ENCODE measurements at regions not wholly inside any gene's neighbourhood (a gene's known extent, or its start where the extent isn't known, plus 50 kb on each side); places are given as distances from the start of the nearest gene placed in this dataset.

DNA sequence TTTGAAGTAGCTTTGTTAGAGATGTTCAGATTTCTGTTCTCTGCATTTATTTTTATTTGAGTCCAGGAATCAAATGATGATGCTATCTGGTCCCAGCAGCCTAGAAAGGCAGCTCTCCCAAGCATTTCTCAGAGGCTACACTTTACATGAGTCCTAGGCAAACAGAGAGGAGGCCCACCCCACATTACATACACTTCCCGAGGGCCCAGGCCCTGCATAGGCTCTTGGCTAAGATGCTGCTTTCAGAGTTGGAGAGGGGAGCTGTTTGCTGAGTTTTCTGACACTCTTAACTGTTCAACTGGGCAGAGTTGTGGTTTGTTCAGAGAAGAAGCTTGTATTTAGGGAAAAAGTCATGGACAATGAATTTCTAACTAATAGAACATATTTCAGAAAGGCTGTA is 117.9 kb upstream of the RGMA start:
- Mint-ChIP-seq H3K9me3 (peaks cover 3% of the 10 kb centered on the region), H3K4me3 (no peak overlapping the region), H3K36me3 (ENCODE audit: low read depth) (no peaks in the 10 kb centered on the region), H3K4me1 (peaks cover 19% of the 10 kb centered on the region), H3K27me3 (ENCODE audit: low read depth) (no peaks in the 10 kb centered on the region), H3K27ac (ENCODE audit: unreplicated experiment) (no peak overlapping the region)
- TF ChIP-seq, protein P1, sequence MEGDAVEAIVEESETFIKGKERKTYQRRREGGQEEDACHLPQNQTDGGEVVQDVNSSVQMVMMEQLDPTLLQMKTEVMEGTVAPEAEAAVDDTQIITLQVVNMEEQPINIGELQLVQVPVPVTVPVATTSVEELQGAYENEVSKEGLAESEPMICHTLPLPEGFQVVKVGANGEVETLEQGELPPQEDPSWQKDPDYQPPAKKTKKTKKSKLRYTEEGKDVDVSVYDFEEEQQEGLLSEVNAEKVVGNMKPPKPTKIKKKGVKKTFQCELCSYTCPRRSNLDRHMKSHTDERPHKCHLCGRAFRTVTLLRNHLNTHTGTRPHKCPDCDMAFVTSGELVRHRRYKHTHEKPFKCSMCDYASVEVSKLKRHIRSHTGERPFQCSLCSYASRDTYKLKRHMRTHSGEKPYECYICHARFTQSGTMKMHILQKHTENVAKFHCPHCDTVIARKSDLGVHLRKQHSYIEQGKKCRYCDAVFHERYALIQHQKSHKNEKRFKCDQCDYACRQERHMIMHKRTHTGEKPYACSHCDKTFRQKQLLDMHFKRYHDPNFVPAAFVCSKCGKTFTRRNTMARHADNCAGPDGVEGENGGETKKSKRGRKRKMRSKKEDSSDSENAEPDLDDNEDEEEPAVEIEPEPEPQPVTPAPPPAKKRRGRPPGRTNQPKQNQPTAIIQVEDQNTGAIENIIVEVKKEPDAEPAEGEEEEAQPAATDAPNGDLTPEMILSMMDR (conservative IDR thresholded peaks at IDR 0.05): no peak
- no peak for DNase-seq (ENCODE audit: low read depth, low spot score)

DNA sequence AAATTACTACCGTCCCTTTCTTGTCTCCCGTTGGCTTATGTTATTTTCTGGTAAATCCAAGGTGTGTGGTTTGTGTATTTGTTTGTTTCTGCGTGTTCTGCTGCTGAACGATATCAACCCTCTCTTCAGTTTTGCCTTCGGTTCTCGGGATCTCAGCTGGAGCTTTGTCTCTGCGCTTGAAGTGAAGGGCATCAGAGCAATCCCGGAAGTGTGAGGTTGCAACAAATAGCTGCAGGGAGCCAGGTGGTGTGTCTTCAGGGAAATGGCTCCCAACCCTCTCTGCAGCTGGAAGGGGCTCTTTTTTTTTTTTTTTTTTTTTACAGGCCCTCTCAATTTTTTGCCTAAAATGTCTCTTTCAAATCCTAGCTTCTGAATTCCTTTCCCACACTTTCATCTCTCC is 116.4 kb upstream of the RGMA start:
- Mint-ChIP-seq H3K4me3 (no peak overlapping the region), H3K27ac (ENCODE audit: unreplicated experiment) (no peak overlapping the region), H3K4me1 (peaks cover 20% of the 10 kb centered on the region), H3K9me3 (peaks cover 3% of the 10 kb centered on the region), H3K36me3 (ENCODE audit: low read depth) (no peaks in the 10 kb centered on the region), H3K27me3 (ENCODE audit: low read depth) (no peaks in the 10 kb centered on the region)
- DNase-seq (ENCODE audit: low read depth, low spot score): no peak
- TF ChIP-seq, protein P1 (conservative IDR thresholded peaks at IDR 0.05): no peak

DNA sequence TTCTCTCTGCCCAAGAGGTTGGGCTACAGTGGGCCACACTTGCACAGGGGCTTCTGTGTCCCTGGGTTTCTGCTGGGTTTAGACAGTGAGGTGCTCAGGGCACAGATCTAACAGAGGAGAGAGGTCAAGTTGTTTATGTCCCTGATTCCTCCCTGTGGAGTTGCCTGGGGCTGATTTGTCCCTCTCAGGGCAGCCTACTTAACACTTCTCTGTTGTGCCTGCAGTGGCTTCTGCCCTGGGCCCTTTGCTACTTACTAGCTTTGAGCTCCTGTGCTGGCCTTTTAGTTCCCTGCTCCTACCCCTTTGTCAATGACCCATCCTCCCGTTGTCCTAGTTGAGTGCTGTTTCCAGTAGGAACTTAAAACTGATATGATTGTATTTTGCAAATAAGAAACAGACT is 114.0 kb upstream of the RGMA start:
- no peak for DNase-seq (ENCODE audit: low read depth, low spot score)
- Mint-ChIP-seq H3K4me1 (peaks cover 23% of the 10 kb centered on the region), H3K4me3 (no peak overlapping the region), H3K27me3 (ENCODE audit: low read depth) (no peaks in the 10 kb centered on the region), H3K36me3 (ENCODE audit: low read depth) (no peaks in the 10 kb centered on the region), H3K27ac (ENCODE audit: unreplicated experiment) (no peak overlapping the region), H3K9me3 (peaks cover 7% of the 10 kb centered on the region)
- TF ChIP-seq, protein P1 (conservative IDR thresholded peaks at IDR 0.05): no peak

DNA sequence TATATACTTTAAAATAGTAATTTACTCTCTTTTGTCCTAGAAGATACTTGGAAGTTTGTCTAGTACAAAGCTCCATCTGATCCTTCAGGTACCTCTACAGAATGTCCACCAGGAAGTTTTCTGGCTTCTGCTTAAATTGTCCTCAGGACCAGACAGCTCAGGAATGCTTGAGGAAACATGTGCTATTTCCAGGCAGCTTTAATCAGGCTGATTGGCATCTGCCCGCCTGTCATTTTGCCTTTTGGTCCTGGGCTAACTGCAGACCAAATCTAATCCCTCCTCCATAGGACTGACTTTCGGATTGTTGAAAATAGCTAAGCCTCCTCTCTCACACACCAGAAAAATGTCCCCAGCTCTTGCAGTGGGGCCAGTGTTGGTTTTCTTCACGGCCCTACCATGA is 113.4 kb upstream of the RGMA start:
- Mint-ChIP-seq H3K27ac (ENCODE audit: unreplicated experiment) (no peak overlapping the region), H3K4me3 (no peak overlapping the region), H3K36me3 (ENCODE audit: low read depth) (no peaks in the 10 kb centered on the region), H3K27me3 (ENCODE audit: low read depth) (no peaks in the 10 kb centered on the region), H3K4me1 (peaks cover 23% of the 10 kb centered on the region), H3K9me3 (peaks cover 7% of the 10 kb centered on the region)
- DNase-seq (ENCODE audit: low read depth, low spot score): no peak
- TF ChIP-seq, protein P1 (conservative IDR thresholded peaks at IDR 0.05): no peak

DNA sequence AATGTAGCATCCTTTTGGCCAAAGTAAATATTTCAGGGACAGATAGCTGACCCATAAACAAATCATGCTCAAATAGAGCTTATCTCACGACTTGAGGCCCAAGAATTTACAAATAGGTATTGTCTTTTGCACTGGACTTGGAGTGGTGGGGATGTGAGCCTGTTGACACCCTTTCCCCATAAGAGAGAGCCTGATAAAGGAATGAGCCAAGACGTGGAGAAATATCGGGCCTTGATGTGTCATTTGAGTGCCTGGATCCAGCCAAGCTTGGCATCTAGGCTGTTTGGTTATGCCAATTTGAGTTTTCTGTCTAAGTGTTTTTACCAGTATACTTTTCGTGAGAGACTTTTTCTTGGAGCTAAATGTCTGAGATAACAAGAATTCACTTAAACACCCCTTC is 112.9 kb upstream of the RGMA start:
- Mint-ChIP-seq H3K36me3 (ENCODE audit: low read depth) (no peaks in the 10 kb centered on the region), H3K4me3 (no peak overlapping the region), H3K9me3 (peaks cover 7% of the 10 kb centered on the region), H3K27ac (ENCODE audit: unreplicated experiment) (no peak overlapping the region), H3K27me3 (ENCODE audit: low read depth) (no peaks in the 10 kb centered on the region), H3K4me1 (peaks cover 23% of the 10 kb centered on the region)
- no peak for DNase-seq (ENCODE audit: low read depth, low spot score)
- TF ChIP-seq, protein P1 (conservative IDR thresholded peaks at IDR 0.05): no peak

DNA sequence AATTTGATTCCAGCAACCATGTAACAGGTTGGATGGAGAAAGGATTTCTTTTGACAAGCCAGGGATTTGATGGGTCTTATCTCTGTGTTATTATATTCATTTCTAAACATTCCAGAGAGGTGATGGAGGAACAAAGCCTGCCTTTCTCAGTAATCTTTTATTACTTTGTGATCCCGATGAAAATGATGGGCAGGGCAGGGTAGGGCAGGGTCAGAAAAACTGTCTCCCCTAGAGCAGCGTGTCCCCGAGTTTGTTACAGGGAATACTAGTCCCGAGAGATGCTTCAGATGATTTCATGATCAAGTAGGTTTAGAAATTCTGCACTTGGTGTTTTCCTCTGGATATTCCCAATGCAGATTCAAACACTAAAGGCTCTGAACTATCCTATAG is 111.8 kb upstream of the RGMA start:
- peaks cover 9% of the 10 kb centered on the region for H3K9me3 Mint-ChIP-seq
- TF ChIP-seq, protein P1 (conservative IDR thresholded peaks at IDR 0.05): no peak
- H3K36me3 Mint-ChIP-seq (ENCODE audit: low read depth): peaks cover 5% of the 10 kb centered on the region
- DNase-seq (ENCODE audit: low read depth, low spot score): no peak
- no peak overlapping the region for H3K27ac Mint-ChIP-seq (ENCODE audit: unreplicated experiment)
- H3K27me3 Mint-ChIP-seq (ENCODE audit: low read depth): no peaks in the 10 kb centered on the region
- H3K4me1 Mint-ChIP-seq: peaks cover 26% of the 10 kb centered on the region
- H3K4me3 Mint-ChIP-seq: no peak overlapping the region

All from neural crest cell (in vitro differentiated cells).